ENCODE measurements at regions not wholly inside any gene's neighbourhood (a gene's known extent, or its start where the extent isn't known, plus 50 kb on each side); places are given as distances from the start of the nearest gene placed in this dataset.
"Not testable (repeated sequence)": the region's sequence is repeated elsewhere in the genome, so short reads cannot be mapped to it uniquely, and the experiment has no call there.

DNA sequence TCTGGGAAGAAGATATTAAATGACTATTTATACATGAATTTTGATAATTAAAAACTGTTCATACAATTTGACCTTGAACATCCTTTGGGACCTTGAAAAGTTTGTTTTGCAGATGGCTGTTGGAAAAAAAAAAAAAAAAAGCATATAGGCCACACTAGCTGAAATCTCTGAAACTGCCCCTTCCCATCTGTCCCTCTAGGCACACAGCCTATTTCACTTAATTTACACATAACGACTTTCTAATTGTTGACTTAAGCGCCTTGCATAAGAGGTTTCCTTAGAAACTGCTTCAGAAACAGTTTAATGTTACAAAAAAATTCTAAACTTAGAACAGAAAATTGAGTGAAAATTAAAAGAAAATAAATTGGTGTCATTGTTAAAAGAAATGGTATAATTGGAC lies 131.0 kb downstream of the COX18 start:
- DNase-seq: no peak

- no peak for DNase-seq
These were observed 134.1 kb downstream of the COX18 start for GRCh38 chr4:72935462-72935861.

GRCh38 chr4:72933029-72933428 lies 136.5 kb downstream of the COX18 start:
- DNase-seq: no peak

DNA sequence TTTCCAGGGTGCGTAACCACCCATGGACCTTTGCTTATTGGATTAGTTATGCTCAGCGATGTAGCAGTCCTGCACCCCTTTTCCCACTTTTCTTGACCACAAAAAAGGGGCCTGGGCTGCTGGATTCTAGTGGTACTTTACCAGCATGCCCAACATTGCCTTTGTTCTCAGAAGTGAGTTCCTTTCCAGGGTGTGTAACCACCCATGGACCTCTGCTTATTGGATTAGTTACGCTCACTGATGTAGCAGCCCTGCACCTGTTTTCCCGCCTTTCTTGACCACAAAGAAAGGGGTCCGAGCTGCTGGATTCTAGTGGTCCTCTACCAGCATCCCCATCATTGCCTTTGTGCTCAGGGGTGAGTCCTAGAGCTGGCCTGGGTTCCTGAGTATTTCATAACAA lies 138.2 kb downstream of the COX18 start:
- DNase-seq: no peak

DNA sequence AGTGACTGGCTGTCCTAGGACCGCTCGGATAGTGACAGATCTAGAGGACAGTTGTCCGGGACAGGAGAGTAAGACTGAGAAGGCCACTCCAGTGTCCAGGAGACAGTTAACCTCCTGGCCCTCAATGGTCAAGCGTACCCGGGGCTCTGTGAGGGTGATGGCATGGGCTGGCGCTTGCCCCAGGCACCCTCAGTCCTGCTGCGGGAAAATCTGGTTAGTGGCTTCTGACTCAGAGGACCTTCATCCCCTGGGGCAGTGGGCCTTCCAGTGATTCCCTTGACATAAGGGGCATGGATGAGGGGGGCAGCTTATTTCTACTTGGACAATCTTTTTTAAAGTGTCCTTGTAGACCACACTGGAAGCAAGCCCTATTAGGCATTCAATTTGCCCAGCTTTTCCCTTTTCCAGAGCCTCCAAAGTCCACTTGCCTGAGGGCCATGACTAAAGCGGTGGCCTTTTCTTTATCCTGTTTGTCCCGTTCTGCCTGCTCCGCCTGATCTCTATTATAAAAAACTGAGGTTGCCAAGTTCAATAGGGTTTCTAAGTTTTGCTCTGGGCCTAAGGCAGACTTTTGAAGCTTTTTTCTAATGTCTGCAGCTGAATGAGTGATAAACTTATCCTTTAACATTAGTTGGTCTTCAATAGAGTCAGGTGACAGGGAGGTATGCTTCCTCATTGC lies 139.8 kb downstream of the COX18 start:
- not testable (repeated sequence) for DNase-seq

DNA sequence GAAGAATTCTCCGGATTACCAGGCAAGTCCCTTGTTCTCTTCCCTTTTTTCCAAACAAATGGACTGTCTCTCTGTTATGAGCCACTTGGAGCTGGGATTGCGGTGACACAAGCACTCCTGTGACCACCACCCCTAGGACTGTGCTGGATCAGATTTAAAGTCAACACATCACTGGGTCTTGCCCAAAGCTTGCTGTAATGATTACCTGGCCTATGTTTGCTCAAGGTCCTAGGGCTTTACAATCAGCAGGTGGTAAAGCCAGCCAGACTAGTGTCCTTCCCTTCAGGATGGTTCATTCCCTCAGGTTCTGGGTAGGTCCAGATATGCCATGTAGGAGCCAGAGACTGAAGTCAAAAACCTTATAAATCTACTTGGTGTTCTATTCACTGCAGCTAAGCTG lies 144.7 kb downstream of the COX18 start:
- no peak for DNase-seq

DNA sequence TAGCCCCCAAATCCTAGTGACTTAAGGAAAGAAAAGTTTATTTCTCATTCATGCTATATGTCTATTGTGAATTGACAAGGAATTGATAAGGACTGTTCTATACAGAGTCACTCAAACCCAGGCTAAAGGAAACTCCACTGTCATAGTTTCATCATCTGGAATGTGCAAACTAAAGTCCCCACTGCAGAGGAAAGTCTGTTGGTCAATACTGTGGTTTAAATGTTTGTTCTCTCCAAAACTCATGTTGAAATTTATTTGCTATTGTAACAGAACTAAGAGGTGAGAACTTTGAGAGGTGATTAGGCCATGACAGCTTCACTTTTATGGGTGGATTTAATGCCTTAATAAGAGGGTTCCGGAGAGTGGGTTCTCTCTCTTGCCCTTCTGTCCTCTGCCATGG lies 149.6 kb downstream of the COX18 start:
- no peak for DNase-seq

DNA sequence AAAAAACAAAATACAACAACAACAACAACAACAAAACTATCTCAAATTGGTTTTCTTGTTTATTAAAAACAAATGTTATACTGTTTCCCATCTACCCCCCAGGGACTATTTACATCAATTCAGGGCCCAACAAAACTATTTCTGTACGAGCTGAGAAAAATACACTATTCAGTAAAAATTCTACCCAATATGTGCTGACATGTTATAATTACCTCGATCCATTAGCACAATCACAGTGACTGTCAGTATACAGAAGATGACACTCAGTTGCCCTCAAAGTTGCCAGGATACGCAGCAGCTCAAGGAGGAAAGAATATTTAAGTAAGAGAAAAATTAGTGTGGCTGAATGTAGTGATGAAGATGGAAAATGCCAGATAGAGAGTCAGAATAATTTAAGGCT lies 150.1 kb downstream of the COX18 start:
- DNase-seq: no peak

- no peak for DNase-seq
These were observed 151.2 kb downstream of the COX18 start for GRCh38 chr4:72918362-72918761.

DNA sequence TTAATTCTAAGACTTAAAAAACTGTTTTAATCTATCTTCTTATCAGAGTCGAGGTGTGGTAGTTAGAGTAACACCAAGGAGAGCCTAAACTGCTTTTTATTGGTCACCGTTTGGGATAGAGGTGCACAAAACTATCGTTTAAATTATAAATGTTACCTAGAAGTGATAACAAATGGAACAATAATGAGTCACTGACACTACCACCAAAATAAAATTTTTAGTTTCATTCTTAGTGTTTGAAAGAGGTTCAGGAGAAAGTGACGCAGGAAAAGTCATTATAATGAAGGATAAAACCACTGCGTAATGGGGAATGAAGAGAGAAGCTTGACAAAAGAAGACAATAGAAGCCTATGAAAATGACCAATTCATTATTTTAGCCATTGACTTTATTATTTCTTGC lies 158.2 kb downstream of the COX18 start:
- no peak for DNase-seq

GRCh38 chr4:72909461-72909860 lies 160.1 kb downstream of the COX18 start:
- no peak for DNase-seq

- no peak for DNase-seq
These were observed 167.2 kb downstream of the COX18 start for GRCh38 chr4:72902354-72902753.

DNA sequence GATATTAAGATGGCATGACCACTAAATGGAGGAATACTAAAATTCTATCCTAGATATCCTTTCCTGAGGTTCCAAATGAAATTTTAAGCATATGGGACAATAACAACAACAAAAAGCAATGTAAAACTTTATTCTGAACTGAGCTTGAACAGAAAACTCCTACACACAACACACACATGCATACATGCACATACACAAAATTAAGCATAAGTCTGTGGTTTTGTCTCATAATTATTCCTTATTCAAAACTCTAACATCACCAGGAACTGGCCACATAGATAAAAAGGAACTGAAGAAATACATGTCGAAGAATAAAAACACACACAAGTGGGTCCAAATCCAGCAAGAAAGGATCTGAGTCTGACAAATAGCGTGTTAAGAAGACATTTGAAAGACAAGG lies 168.0 kb downstream of the COX18 start:
- no peak for DNase-seq

DNA sequence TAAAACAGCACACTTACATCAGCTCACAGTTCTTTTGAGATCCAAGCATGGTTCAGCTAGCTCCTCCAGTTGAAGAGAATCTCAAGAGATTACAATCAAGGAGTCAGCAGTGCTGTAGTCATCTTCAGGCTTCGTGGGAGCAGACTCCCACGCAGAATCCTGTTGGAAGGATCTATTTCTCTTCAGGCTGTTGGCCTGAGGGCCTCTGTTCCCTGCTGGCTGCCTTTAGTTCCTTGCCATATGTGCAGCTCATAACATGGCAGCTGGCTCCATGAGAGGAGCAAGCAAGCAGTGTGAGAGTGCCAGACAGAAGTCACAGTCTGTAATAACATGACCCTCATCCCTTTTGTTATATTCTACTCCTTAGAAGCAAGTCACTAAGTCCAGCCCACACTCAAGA lies 168.6 kb downstream of the COX18 start:
- DNase-seq: no peak

GRCh38 chr4:72899621-72900020 lies 169.9 kb downstream of the COX18 start:
- DNase-seq: no peak

GRCh38 chr4:72899214-72899613 lies 170.3 kb downstream of the COX18 start:
- DNase-seq: no peak

GRCh38 chr4:72896515-72896914 lies 173.0 kb downstream of the COX18 start:
- no peak for DNase-seq

DNA sequence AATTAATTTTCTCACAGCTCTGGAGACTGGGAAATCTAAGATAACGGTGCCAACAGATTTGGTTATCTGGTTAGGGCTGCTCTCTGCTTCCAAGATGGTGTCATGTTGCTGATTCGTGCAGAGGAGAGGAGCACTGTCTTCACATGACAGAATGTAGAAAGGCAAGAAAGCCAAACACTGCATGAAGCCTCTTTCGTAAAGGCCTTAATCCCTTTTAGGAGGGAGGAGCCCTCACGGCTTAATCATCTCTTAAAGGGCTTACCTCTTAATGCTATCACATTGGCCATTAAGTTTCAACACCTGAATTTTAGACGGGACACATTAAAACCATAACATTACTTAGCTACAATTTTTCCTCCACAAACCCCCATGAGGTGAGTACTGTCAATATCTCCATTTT lies 174.1 kb downstream of the COX18 start:
- DNase-seq: no peak

DNA sequence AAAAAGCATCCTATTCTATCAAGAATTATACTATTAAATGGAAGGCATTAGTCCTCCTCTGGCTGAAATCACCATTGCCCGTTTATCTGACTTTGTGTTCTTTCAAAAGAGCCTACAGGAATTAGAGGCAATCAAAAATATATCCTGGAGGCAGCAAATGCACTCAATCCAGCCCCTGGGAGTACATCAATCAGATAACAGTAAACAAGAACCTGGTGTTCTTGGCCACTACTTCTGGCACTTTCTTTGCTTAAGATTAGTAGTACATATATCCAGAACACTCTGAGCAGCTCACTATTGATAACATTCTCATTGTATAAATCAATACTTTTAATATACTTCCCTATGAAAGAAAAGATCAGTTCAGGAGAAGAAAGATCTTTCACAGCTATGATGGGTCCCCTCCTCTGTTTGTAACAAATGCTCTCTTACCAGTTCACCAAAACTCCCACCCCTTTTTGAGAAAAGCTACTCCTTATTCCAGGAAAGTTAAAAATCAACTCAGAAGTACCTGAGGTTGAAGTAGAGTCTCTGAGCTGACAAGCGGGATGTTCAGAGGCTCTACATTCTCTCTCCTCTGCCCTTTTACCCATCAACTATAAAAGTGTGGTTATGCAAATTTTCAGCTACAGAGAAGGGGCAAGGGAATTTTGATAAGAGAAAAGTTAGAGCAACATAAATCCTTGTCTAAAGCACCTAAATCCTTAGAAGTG lies 176.0 kb downstream of the COX18 start:
- DNase-seq: no peak

GRCh38 chr4:72888331-72888730 lies 181.2 kb downstream of the COX18 start:
- DNase-seq: no peak

GRCh38 chr4:72887152-72887551 lies 182.4 kb downstream of the COX18 start:
- no peak for DNase-seq

DNA sequence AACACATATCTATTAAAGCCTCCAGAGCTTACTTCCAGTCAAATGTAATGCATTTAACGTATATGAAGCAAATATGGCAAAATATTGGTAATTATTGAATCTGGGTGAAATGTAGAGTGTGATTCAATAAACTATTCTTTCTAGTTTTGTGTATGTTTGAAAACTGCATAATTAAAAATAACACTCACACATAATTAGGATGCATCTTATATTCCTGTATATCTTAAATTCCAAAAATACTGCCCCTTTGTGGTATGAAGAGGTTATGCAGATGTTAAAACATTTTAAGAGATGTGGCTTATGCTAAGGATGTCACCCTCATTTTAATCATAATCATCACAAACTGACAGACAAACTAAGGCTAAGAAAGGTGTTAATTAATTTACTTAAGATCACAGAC lies 182.9 kb downstream of the COX18 start:
- DNase-seq: no peak

- not testable (repeated sequence) for DNase-seq
These were observed 185.3 kb downstream of the COX18 start for GRCh38 chr4:72884225-72884624.

- DNase-seq: no peak
These were observed 192.6 kb downstream of the COX18 start for GRCh38 chr4:72876946-72877345.

DNA sequence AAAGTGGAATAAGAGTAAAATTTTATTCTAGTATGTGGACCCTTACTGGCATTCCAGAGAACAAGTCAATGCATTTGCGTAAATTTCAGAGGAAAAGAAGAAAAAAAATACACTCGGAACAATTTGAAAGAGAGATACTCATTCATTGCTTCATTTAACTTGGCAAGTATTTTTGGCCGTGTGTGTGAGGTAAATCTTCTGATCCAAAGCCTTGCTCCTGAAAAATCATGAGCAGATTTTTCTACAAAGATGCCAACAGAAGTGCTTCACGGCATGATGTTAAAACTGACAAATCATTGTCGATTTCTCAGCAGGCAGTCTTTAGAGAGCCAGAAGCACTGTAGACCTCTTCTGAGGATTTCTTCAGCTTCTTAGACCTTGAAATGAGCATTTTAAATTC lies 194.0 kb downstream of the COX18 start:
- DNase-seq: no peak
